ENCODE measurements at regions not wholly inside any gene's neighbourhood (a gene's known extent, or its start where the extent isn't known, plus 50 kb on each side); places are given as distances from the start of the nearest gene placed in this dataset.

DNA sequence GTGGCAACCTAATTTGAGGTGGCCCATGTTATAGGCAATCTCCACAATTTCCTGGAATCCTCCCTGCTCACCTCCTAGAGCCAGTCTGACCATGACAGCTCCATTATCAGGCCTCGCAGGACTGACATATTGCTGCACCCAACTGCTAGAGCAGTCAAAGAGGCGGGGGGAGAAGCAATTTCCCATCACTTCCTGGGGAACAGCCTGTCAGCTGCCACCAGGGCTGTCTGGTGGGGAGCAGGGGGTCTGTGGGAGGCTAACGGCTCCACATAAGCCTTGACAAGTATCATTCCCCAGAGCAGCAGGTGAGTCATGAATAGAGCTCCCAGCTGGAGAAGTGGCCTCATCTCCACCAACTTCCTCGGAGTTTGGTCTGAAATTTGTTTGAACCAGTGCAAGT lies 322.9 kb downstream of the MATN1 start:
- DNase-seq, result no peak

DNA sequence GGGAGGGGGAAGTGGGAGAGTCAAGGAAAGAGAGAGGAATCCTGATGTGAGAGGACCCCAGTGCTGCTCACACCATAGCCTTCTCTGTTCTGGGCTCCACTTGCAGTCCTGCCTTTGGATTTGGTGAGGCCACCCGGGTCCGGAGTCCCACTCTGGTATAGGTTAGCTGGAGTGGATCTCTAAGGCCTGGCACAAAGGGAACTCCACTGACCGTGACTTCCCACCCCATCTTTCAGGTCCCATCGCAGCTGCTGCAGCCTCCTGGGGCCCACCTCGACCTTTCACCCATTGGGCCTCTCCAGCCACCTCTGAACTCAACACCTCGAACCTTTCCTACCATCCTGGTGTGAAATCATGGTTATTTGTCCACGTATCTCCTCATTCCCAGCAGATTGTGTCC lies 324.4 kb downstream of the MATN1 start:
- no peak for DNase-seq

- no peak for DNase-seq
Observed at GRCh38 chr1:30397576-30397975, 325.8 kb downstream of the MATN1 start.

- DNase-seq, result no peak
Observed at GRCh38 chr1:30395631-30396030, 327.8 kb downstream of the MATN1 start.

DNA sequence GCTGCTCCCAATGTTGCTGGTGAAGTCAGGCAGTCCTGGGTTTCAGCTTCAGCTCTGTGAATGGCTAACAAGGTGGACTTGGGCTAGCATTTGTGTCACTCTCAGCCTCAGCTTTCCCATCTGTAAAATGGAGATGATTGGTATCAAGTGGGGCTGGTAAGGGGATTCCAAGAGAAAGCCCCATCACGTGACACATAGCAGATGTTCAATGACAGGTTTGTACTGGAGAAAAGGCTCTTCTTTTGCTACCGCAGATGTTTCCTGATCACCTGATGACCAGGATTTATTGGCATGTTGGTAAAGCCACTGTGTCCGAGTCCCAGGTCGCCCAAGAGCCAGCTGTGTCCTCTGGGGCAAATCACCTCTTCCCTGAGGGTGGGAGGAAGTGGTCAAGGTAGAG lies 335.0 kb downstream of the MATN1 start:
- no peak for DNase-seq

GRCh38 chr1:30386156-30386926 lies 337.0 kb downstream of the MATN1 start:
- DNase-seq, result no peak

- no peak for DNase-seq
Observed at GRCh38 chr1:30385246-30385995, 338.0 kb downstream of the MATN1 start.

GRCh38 chr1:30384286-30385245 lies 338.8 kb downstream of the MATN1 start:
- no peak for DNase-seq

DNA sequence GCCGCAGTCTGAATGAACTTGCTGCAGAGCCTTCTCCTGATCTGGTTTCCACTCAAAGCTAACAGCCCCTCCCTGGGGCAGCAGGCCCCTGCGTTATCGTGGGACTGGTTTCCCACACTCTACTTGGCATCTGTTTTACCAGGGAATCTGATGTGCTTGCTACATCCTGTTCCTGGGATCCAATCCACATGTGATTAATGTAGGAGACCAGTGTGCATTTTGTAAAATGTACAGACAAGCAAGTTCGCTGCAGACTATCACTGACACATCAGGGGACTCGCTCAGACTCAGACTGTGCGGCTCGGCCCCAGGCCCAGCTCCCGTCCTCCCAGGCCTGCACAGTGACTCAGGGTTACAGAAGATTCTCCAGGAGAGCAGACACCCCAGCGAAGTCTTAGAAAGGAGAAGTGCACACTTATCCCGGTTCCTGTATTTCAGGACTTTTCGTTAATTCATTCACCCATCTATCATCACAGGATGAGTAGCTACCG lies 340.1 kb downstream of the MATN1 start:
- no peak for DNase-seq

GRCh38 chr1:30382496-30382895 lies 340.9 kb downstream of the MATN1 start:
- no peak for DNase-seq

GRCh38 chr1:30381671-30382365 lies 341.6 kb downstream of the MATN1 start:
- DNase-seq, result no peak

- DNase-seq, result no peak
Observed at GRCh38 chr1:30381266-30381665, 342.1 kb downstream of the MATN1 start.

DNA sequence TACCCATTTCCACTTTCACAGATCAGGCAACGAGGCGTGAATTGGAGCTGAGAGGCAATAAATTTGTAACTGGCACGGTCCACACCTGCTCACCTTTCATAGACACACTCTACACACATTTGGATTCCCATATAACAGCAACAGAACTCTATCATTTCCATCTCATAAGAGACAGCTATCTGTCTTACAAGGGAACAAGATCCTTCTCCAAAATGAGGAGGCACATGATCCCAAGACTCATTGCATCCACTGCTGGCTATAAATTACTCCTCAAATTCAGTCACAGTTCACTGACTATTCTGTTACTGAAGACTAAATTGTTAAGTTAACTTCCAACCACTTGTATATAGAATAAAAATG lies 342.8 kb downstream of the MATN1 start:
- DNase-seq, result no peak

DNA sequence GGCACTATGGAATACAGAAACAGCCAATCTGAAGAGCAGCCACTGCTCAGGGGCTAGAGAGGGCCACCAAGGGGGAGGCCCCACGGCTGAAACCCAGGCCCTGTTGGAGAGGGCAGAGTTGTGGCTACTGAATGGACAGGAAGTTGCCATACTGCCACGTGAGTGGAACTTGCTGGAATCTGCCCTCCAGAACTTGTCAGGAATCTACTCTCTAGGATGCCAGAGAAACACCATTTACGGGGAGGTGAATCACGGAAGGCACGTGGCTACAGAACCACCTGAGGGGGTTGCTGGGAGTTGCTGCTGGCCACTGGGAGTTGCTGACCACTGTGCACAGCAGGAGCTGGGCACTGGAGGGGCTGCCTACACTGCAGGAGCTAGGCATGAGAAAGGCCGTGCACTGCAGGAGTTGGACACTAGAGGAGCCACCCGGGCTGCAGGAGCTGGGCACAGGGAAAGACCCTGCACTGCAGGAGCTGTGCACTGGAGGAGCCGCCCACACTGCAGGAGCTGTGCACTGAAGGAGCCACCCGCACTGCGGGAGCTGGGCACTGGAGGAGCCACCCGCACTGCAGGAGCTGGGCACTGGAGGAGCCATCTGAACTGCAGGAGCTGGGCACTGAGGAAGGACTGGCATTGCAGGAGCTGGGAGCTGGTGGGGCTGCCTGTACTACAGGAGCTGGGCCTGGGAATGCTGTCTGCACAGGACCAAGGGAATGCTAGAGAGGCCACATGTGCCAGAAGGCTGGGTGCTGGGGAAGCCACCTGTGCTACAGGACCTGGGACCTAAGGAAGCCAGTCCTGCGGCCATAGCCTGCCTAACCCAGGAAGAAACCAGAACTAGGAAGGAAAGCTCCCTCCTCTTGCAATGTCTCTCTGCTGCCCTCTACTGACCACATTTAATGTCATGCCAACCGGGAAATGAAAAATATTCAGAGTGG lies 343.4 kb downstream of the MATN1 start:
- DNase-seq, result peak; percentile 85

DNA sequence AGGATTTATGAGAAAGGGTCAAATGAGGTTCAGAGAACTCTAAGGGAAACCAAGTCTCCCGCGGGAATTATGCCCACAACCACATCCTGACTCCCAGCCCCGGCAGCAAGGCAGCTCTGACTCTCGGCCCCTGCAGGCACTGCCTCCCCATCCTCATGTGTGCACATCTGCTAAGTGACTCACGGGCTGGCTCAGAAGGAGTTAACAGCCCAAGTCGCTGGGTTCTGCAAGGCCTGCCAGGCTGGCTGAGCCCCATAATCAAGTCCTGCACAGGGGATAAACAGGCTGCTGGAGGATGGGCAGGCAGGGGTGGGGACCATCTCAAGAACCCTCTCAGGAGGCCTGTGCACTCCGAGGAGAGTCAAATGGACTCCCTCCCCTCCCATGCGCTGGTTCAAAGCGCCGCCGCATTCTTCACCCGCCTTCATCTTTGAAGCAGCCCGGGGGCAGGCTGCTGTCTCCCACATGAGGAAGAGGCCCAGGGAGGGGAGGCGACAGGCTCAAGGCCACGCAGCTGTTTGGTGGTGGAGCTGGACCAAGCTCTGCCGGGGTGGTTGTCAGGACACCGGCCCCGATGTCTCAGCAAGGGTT lies 344.3 kb downstream of the MATN1 start:
- no peak for DNase-seq

DNA sequence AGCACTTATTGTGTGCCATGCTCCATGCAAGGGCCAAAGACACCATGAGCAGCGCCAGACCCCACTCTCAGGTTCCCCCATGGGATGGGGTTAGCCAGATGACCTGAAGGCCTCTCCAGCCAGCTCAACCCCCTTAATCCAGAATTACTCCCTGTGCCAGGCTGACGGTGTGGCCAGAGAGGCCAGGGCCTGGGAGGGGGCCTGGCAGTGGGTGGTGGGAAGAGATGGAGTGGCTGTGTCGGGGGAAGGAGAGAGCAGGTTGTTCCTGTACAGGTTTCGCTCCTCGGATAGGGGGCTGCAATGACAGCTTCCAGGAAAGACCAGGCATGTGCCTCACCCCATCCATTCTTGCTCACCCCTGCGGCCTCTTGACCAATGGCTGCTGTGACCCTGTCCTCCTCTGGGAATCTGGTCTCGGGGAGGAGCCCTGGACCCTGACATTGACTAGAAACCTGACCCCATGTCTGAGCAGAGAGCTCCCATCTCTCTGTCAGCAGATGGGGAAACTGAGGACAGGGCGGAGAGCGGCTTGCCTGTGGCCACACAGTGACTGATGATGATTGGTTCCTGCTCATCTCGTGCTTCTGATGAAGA lies 345.3 kb downstream of the MATN1 start:
- DNase-seq, result no peak

DNA sequence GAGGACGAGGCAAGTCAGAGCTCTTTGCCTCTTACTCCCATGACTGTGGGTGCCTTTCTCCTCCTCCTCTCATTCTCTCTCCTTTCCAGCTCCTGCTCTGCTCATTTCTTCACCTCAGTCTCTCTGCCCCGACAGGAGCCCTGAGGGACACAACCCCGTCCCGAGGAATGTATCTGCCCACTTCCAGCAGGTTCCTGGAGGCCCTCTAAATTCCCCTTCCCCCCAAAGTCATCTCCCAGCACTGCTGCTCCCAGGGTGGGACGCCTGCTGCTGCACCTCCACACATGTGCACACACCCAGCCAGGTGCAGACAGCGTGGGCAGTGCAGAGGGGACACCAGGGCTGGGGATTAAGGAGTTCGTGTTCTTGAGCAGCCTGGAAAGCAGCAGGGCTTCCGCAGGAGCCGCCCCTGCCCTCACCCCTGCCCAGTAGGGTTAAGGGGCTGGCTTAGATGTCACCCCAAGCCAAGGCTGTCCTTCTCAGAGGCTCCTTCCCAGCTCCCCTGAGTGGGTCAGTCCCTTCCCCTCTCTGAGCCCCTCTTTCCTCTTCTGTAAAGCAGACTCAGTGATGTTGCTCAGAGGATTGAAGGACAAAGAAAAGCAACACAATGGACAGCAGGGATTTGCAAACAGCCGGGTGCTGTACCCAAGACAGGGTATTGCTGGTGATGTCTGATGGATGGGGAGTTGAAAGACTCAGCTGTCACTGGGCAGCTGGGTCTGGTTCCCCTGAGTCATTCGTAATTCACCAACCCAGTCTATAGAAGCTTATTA lies 346.0 kb downstream of the MATN1 start:
- no peak for DNase-seq

GRCh38 chr1:30376054-30376697 lies 347.2 kb downstream of the MATN1 start:
- no peak for DNase-seq

DNA sequence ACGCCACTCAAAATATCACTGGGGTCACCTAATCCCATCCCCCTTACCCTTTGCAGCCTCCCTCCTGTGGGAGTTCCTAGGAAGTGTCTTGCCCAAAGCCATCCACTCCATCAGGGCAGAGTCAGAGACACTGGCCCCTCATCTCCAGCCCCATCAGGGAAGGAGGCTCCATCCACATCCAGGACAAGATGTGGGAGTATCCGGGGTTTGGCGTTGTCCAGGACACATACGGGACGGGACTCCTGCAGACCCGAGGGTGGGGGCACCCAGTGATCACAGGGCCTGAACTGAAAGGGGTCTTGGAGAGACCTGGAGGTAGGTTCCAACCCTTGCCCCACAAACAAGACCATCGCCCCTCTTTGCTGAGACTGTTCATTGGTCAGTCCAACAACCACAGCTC lies 348.2 kb downstream of the MATN1 start:
- no peak for DNase-seq
